Keratinocyte (primary cell): ENCODE measurements at regions not wholly inside any gene's neighbourhood (a gene's known extent, or its start where the extent isn't known, plus 50 kb on each side); places are given as distances from the start of the nearest gene placed in this dataset.

Experiments
- DNase-seq: peaks from one replicate; pipeline ENCODE4 v3.0.0-alpha.2; 2011; ENCODE audit warnings: low read depth, missing footprints, low spot score
- FAIRE-seq: peaks from 2 replicates; lab custom pipeline; 2011; peaks lifted over from hg19 to GRCh38; lab: Jason Lieb, UNC
- H2AFZ ChIP-seq: 2 replicates; pipeline ENCODE4 v1.6.0; 2012; ENCODE audit warnings: low read length, control low read depth, inconsistent platforms; ENCODE audit not compliant: control insufficient read depth
- H3K27ac ChIP-seq: 2 replicates; pipeline ENCODE4 v1.5.1; 2011; ENCODE audit warnings: low read length; ENCODE audit not compliant: control insufficient read depth, insufficient read depth
- H3K27me3 ChIP-seq: 3 replicates; pipeline ENCODE4 v1.6.0; 2011; ENCODE audit warnings: low read length; ENCODE audit not compliant: control insufficient read depth, insufficient read depth; ENCODE audit errors: extremely low read depth
- H3K36me3 ChIP-seq, 2 experiments: 2 replicates in 1 of 2; 3 replicates in 1 of 2; pipeline ENCODE4 v1.5.1; 2011; ENCODE audit warnings: low read length in 2 of 2, mild to moderate bottlenecking in 1 of 2; ENCODE audit not compliant: control insufficient read depth in 2 of 2, insufficient read depth in 2 of 2; ENCODE audit errors: extremely low read depth in 1 of 2
- H3K4me1 ChIP-seq: 3 replicates; pipeline ENCODE4 v1.5.1; 2011; ENCODE audit warnings: low read length; ENCODE audit not compliant: control insufficient read depth, insufficient read depth; ENCODE audit errors: extremely low read depth
- H3K4me2 ChIP-seq: 3 replicates; pipeline ENCODE4 v1.6.0; 2011; ENCODE audit warnings: low read depth, low read length; ENCODE audit not compliant: control insufficient read depth, insufficient read depth; ENCODE audit errors: extremely low read depth
- H3K4me3 ChIP-seq, 3 experiments: fragments of 200-600 bp in 1 of 3; sonication (generic) in 1 of 3; 2 replicates in 2 of 3; 3 replicates in 1 of 3; pipeline ENCODE4 v1.5.1; 2011 to 2016; ENCODE audit warnings: low read length in 3 of 3, mild to moderate bottlenecking in 3 of 3, control low read depth in 2 of 3, inconsistent platforms in 1 of 3, low read depth in 1 of 3, mixed read lengths in 1 of 3, mixed run types in 1 of 3, moderate library complexity in 1 of 3; ENCODE audit not compliant: control insufficient read depth in 2 of 3, insufficient read depth in 2 of 3; ENCODE audit errors: extremely low read depth in 1 of 3
- H3K79me2 ChIP-seq: 2 replicates; pipeline ENCODE4 v1.6.0; 2012; ENCODE audit warnings: low read length; ENCODE audit not compliant: control insufficient read depth, insufficient read depth
- H3K9ac ChIP-seq: 3 replicates; pipeline ENCODE4 v1.6.0; 2011; ENCODE audit warnings: low read length; ENCODE audit not compliant: control insufficient read depth, insufficient read depth; ENCODE audit errors: extremely low read depth
- H3K9me1 ChIP-seq: 3 replicates; pipeline ENCODE4 v1.6.0; 2011; ENCODE audit warnings: low read length; ENCODE audit not compliant: control insufficient read depth, insufficient read depth; ENCODE audit errors: extremely low read depth
- H3K9me3 ChIP-seq: 2 replicates; pipeline ENCODE4 v1.5.1; 2012; ENCODE audit warnings: low read depth, low read length; ENCODE audit not compliant: control insufficient read depth
- H4K20me1 ChIP-seq: 3 replicates; pipeline ENCODE4 v1.6.0; 2011; ENCODE audit warnings: low read length; ENCODE audit not compliant: control insufficient read depth, insufficient read depth; ENCODE audit errors: extremely low read depth
- EZH2 ChIP-seq: IDR thresholded peaks from one replicate; pipeline ENCODE4 v1.6.1; 2012; ENCODE audit warnings: inconsistent platforms, mild to moderate bottlenecking, low read length, moderate library complexity
- dilution Hi-C: fragments of 300-500 bp; cut with MboI; formaldehyde crosslinking; loops from one replicate; pipeline ENCODE4 v1.7.0; 2020; ENCODE audit warnings: low sequenced_read_pairs; ENCODE audit not compliant: extremely low pct_ligation_motif_present
- TF ChIP-seq, protein P1 (sequence below), 3 experiments: IDR thresholded peaks in 1 of 3; conservative IDR thresholded peaks in 1 of 3; optimal IDR thresholded peaks in 1 of 3; 2 replicates in 2 of 3; 3 replicates in 1 of 3; pipeline versions ENCODE3 to v1.5.1; 2011; ENCODE audit warnings: low read length in 3 of 3, mild to moderate bottlenecking in 3 of 3, moderate library complexity in 2 of 3, control low read depth in 1 of 3, inconsistent platforms in 1 of 3; ENCODE audit not compliant: insufficient read depth in 2 of 3; ENCODE audit errors: extremely low read depth in 1 of 3

DNA sequence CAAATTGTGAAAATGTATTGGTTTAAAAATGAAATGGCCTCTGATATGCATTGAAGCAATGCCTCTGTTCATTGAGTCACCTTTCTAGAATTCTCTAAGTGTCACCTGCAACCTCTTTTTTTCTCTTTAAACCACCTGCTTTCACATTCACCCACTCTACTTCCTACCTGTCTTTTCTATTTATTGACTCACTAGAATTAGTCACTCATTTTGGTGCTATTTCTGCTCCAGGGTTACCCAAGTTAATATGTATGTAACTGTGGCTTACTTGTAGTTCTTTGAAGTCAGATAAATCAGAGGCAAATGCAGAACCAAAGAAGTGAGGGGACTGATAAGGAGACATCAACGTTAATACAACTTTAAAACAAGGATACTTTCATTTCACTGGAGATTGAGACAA is 674.7 kb downstream of the CCSER2 start:
- no peaks in the 10 kb centered on the region for H3K9me3 ChIP-seq
- H3K4me2 ChIP-seq: no peak overlapping the region
- dilution Hi-C loops: no loop called here
- H3K9me1 ChIP-seq: no peaks in the 10 kb centered on the region
- DNase-seq: no peak
- FAIRE-seq: no peak
- H3K27me3 ChIP-seq: no peaks in the 10 kb centered on the region
- no peak overlapping the region for H3K4me3 ChIP-seq
- H3K27ac ChIP-seq: no peak overlapping the region
- H3K36me3 ChIP-seq: no peaks in the 10 kb centered on the region
- H4K20me1 ChIP-seq: no peaks in the 10 kb centered on the region
- TF ChIP-seq, protein P1, sequence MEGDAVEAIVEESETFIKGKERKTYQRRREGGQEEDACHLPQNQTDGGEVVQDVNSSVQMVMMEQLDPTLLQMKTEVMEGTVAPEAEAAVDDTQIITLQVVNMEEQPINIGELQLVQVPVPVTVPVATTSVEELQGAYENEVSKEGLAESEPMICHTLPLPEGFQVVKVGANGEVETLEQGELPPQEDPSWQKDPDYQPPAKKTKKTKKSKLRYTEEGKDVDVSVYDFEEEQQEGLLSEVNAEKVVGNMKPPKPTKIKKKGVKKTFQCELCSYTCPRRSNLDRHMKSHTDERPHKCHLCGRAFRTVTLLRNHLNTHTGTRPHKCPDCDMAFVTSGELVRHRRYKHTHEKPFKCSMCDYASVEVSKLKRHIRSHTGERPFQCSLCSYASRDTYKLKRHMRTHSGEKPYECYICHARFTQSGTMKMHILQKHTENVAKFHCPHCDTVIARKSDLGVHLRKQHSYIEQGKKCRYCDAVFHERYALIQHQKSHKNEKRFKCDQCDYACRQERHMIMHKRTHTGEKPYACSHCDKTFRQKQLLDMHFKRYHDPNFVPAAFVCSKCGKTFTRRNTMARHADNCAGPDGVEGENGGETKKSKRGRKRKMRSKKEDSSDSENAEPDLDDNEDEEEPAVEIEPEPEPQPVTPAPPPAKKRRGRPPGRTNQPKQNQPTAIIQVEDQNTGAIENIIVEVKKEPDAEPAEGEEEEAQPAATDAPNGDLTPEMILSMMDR (optimal IDR thresholded peaks at IDR 0.05 in 1 of 3, IDR thresholded peaks at IDR 0.05 in 1 of 3, conservative IDR thresholded peaks at IDR 0.05 in 1 of 3; ENCODE audit: extremely low read depth in 1 of 3, insufficient read depth in 2 of 3, low read length in 3 of 3): no peak
- no peak for TF ChIP-seq EZH2
- H2AFZ ChIP-seq: no peak overlapping the region
- no peaks in the 10 kb centered on the region for H3K4me1 ChIP-seq
- H3K79me2 ChIP-seq: no peaks in the 10 kb centered on the region
- H3K9ac ChIP-seq: no peak overlapping the region

DNA sequence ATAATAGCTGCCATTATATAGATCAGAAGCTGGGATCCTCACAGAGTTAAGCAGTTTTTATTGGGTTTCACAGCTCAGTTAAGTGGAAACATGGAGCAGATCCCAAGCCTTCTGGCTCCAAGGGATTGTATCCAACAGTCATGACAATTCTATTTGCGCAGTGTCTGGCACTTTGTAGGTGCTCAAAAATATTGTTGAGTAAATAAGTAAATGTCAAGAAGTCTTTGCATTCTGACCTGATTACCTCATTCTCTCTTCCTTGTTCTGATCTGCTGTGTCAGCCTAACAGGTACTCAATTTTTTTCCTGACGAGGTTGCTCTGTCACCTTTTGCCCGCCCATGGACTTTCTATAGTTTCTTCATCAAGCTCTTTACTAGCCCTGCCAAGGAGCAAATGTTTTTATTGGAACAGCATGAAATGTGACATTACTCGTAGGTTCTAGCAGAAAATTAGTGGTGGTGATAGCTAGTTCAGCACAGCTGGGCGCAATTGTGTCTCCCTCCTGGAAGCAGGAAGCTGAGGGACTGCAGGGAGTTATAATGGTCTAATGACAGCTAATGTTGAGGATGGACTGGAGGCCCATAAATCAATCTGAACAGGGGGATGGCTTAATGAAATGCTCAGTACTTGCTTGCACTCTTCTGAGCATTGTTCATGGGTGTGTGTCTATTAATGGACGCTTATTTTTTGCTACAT is 680.2 kb downstream of the CCSER2 start:
- FAIRE-seq (no peak), DNase-seq (no peak)
- dilution Hi-C loops: no loop called here

More for the DNA sequence above, 680.2 kb downstream of the CCSER2 start:
- Histone ChIP-seq H3K9me1 (no peaks in the 10 kb centered on the region), H3K4me3 (no peak overlapping the region), H3K9ac (no peak overlapping the region), H3K27me3 (no peaks in the 10 kb centered on the region), H3K9me3 (no peaks in the 10 kb centered on the region), H3K36me3 (no peaks in the 10 kb centered on the region), H3K79me2 (no peaks in the 10 kb centered on the region), H2AFZ (no peak overlapping the region), H3K27ac (no peak overlapping the region), H3K4me2 (no peak overlapping the region), H3K4me1 (no peaks in the 10 kb centered on the region), H4K20me1 (no peaks in the 10 kb centered on the region)
- TF ChIP-seq, protein P1 (optimal IDR thresholded peaks at IDR 0.05 in 1 of 3, IDR thresholded peaks at IDR 0.05 in 1 of 3, conservative IDR thresholded peaks at IDR 0.05 in 1 of 3; ENCODE audit: extremely low read depth in 1 of 3, insufficient read depth in 2 of 3, low read length in 3 of 3): no peak
- TF ChIP-seq EZH2: no peak
